ENCODE measurements at regions not wholly inside any gene's neighbourhood (a gene's known extent, or its start where the extent isn't known, plus 50 kb on each side); places are given as distances from the start of the nearest gene placed in this dataset.

- no peak overlapping the region for H3K18ac ChIP-seq (ENCODE audit: low read depth in 1 of 2, low read length in 2 of 2)
- DNase-seq, result no peak
- H2AFZ ChIP-seq (ENCODE audit: low read depth, low read length), result no peak overlapping the region
- no peaks in the 10 kb centered on the region for H3K27me3 ChIP-seq (ENCODE audit: control insufficient read depth in 1 of 2, insufficient read depth in 1 of 2, low read length in 2 of 2)
- no peak overlapping the region for H4K91ac ChIP-seq (ENCODE audit: low read length)
- H3K4me1 ChIP-seq (ENCODE audit: control insufficient read depth, insufficient read depth, low read depth, low read length), result no peaks in the 10 kb centered on the region
- no peak overlapping the region for H3K14ac ChIP-seq (ENCODE audit: low read length in 2 of 2)
- H3K27ac ChIP-seq (ENCODE audit: low read length, poor library complexity, severe bottlenecking), result no peak overlapping the region
- no peak overlapping the region for H2BK5ac ChIP-seq (ENCODE audit: low read depth, low read length, poor library complexity, severe bottlenecking)
- no peak overlapping the region for H2BK15ac ChIP-seq (ENCODE audit: low read depth, poor library complexity, severe bottlenecking)
- no peak overlapping the region for H2AK5ac ChIP-seq (ENCODE audit: low read length, severe bottlenecking)
- H3K4ac ChIP-seq (ENCODE audit: low read depth in 1 of 2, low read length in 2 of 2), result no peak overlapping the region
- H3K79me1 ChIP-seq (replicated peaks; ENCODE audit: low read length, poor library complexity, severe bottlenecking), result no peaks in the 10 kb centered on the region
- no peak overlapping the region for H3K9ac ChIP-seq (ENCODE audit: low read length)
- no peak overlapping the region for H2BK120ac ChIP-seq (ENCODE audit: low read depth, low read length)
- H3K4me2 ChIP-seq (ENCODE audit: low read length, poor library complexity, severe bottlenecking), result no peak overlapping the region
- no peak overlapping the region for H3K4me3 ChIP-seq (ENCODE audit: insufficient read depth in 1 of 2, low read depth in 1 of 2, low read length in 2 of 2)
- H3K23ac ChIP-seq (ENCODE audit: low read length in 2 of 2), result no peak overlapping the region
- H2BK12ac ChIP-seq (ENCODE audit: low read length in 2 of 2), result no peak overlapping the region
- peaks cover 54% of the 10 kb centered on the region for H3K9me3 ChIP-seq (ENCODE audit: control insufficient read depth, low read length)
- WGBS, result 80% methylated on average over 3 of the region's 3 CpGs
- H4K8ac ChIP-seq (ENCODE audit: low read length), result no peak overlapping the region
- H3K36me3 ChIP-seq (ENCODE audit: control insufficient read depth in 1 of 2, insufficient read depth in 2 of 2, low read depth in 1 of 2, low read length in 2 of 2), result no peaks in the 10 kb centered on the region
These were observed 341.7 kb downstream of the PYDC2 start for GRCh38 chr3:191802671-191803070.

- no peak overlapping the region for H3K9ac ChIP-seq (ENCODE audit: low read length)
- no peak overlapping the region for H2BK15ac ChIP-seq (ENCODE audit: low read depth, poor library complexity, severe bottlenecking)
- no peak overlapping the region for H2AFZ ChIP-seq (ENCODE audit: low read depth, low read length)
- H3K27me3 ChIP-seq (ENCODE audit: control insufficient read depth in 1 of 2, insufficient read depth in 1 of 2, low read length in 2 of 2), result no peaks in the 10 kb centered on the region
- no peak overlapping the region for H2AK5ac ChIP-seq (ENCODE audit: low read length, severe bottlenecking)
- no peak overlapping the region for H3K18ac ChIP-seq (ENCODE audit: low read depth in 1 of 2, low read length in 2 of 2)
- DNase-seq, result no peak
- H3K4me3 ChIP-seq (ENCODE audit: insufficient read depth in 1 of 2, low read depth in 1 of 2, low read length in 2 of 2), result no peak overlapping the region
- H3K79me1 ChIP-seq (replicated peaks; ENCODE audit: low read length, poor library complexity, severe bottlenecking), result no peaks in the 10 kb centered on the region
- no peak overlapping the region for H3K4me2 ChIP-seq (ENCODE audit: low read length, poor library complexity, severe bottlenecking)
- H3K4ac ChIP-seq (ENCODE audit: low read depth in 1 of 2, low read length in 2 of 2), result no peak overlapping the region
- peaks cover 59% of the 10 kb centered on the region for H3K9me3 ChIP-seq (ENCODE audit: control insufficient read depth, low read length)
- H3K4me1 ChIP-seq (ENCODE audit: control insufficient read depth, insufficient read depth, low read depth, low read length), result no peaks in the 10 kb centered on the region
- H2BK120ac ChIP-seq (ENCODE audit: low read depth, low read length), result no peak overlapping the region
- no peaks in the 10 kb centered on the region for H3K36me3 ChIP-seq (ENCODE audit: control insufficient read depth in 1 of 2, insufficient read depth in 2 of 2, low read depth in 1 of 2, low read length in 2 of 2)
- no peak overlapping the region for H4K8ac ChIP-seq (ENCODE audit: low read length)
- H3K14ac ChIP-seq (ENCODE audit: low read length in 2 of 2), result no peak overlapping the region
- H4K91ac ChIP-seq (ENCODE audit: low read length), result no peak overlapping the region
- H2BK5ac ChIP-seq (ENCODE audit: low read depth, low read length, poor library complexity, severe bottlenecking), result no peak overlapping the region
- no peak overlapping the region for H2BK12ac ChIP-seq (ENCODE audit: low read length in 2 of 2)
- H3K27ac ChIP-seq (ENCODE audit: low read length, poor library complexity, severe bottlenecking), result no peak overlapping the region
- no peak overlapping the region for H3K23ac ChIP-seq (ENCODE audit: low read length in 2 of 2)
- WGBS, result 44% methylated on average over 1 of the region's 1 CpG
These were observed 344.0 kb downstream of the PYDC2 start for GRCh38 chr3:191804935-191805334.

GRCh38 chr3:191808073-191808472, 347.1 kb downstream of the PYDC2 start:
- Histone ChIP-seq H3K36me3 (ENCODE audit: control insufficient read depth in 1 of 2, insufficient read depth in 2 of 2, low read depth in 1 of 2, low read length in 2 of 2) (no peaks in the 10 kb centered on the region), H3K27ac (ENCODE audit: low read length, poor library complexity, severe bottlenecking) (no peak overlapping the region), H2BK12ac (ENCODE audit: low read length in 2 of 2) (no peak overlapping the region), H4K91ac (ENCODE audit: low read length) (no peak overlapping the region), H3K9me3 (ENCODE audit: control insufficient read depth, low read length) (peaks cover 59% of the 10 kb centered on the region), H3K4me3 (ENCODE audit: insufficient read depth in 1 of 2, low read depth in 1 of 2, low read length in 2 of 2) (no peak overlapping the region), H3K9ac (ENCODE audit: low read length) (no peak overlapping the region), H2AK5ac (ENCODE audit: low read length, severe bottlenecking) (no peak overlapping the region), H3K4me2 (ENCODE audit: low read length, poor library complexity, severe bottlenecking) (no peak overlapping the region), H3K23ac (ENCODE audit: low read length in 2 of 2) (no peak overlapping the region), H2BK120ac (ENCODE audit: low read depth, low read length) (no peak overlapping the region), H3K4me1 (ENCODE audit: control insufficient read depth, insufficient read depth, low read depth, low read length) (no peaks in the 10 kb centered on the region), H3K27me3 (ENCODE audit: control insufficient read depth in 1 of 2, insufficient read depth in 1 of 2, low read length in 2 of 2) (no peaks in the 10 kb centered on the region), H2AFZ (ENCODE audit: low read depth, low read length) (no peak overlapping the region), H3K4ac (ENCODE audit: low read depth in 1 of 2, low read length in 2 of 2) (no peak overlapping the region), H3K14ac (ENCODE audit: low read length in 2 of 2) (no peak overlapping the region), H3K79me1 (replicated peaks; ENCODE audit: low read length, poor library complexity, severe bottlenecking) (no peaks in the 10 kb centered on the region), H3K18ac (ENCODE audit: low read depth in 1 of 2, low read length in 2 of 2) (no peak overlapping the region), H2BK5ac (ENCODE audit: low read depth, low read length, poor library complexity, severe bottlenecking) (no peak overlapping the region), H4K8ac (ENCODE audit: low read length) (no peak overlapping the region), H2BK15ac (ENCODE audit: low read depth, poor library complexity, severe bottlenecking) (no peak overlapping the region)
- 100% methylated on average over 2 of the region's 3 CpGs for whole genome bisulfite sequencing
- DNase-seq, result no peak

GRCh38 chr3:191809326-191809949, 348.5 kb downstream of the PYDC2 start:
- Histone ChIP-seq H3K4me3 (ENCODE audit: insufficient read depth in 1 of 2, low read depth in 1 of 2, low read length in 2 of 2) (no peak overlapping the region), H4K8ac (ENCODE audit: low read length) (no peak overlapping the region), H2BK120ac (ENCODE audit: low read depth, low read length) (no peak overlapping the region), H3K14ac (ENCODE audit: low read length in 2 of 2) (no peak overlapping the region), H3K4ac (ENCODE audit: low read depth in 1 of 2, low read length in 2 of 2) (no peak overlapping the region), H3K79me1 (replicated peaks; ENCODE audit: low read length, poor library complexity, severe bottlenecking) (no peaks in the 10 kb centered on the region), H3K4me1 (ENCODE audit: control insufficient read depth, insufficient read depth, low read depth, low read length) (no peaks in the 10 kb centered on the region), H3K27ac (ENCODE audit: low read length, poor library complexity, severe bottlenecking) (no peak overlapping the region), H3K23ac (ENCODE audit: low read length in 2 of 2) (no peak overlapping the region), H2BK12ac (ENCODE audit: low read length in 2 of 2) (no peak overlapping the region), H2AK5ac (ENCODE audit: low read length, severe bottlenecking) (no peak overlapping the region), H3K36me3 (ENCODE audit: control insufficient read depth in 1 of 2, insufficient read depth in 2 of 2, low read depth in 1 of 2, low read length in 2 of 2) (no peaks in the 10 kb centered on the region), H3K4me2 (ENCODE audit: low read length, poor library complexity, severe bottlenecking) (no peak overlapping the region), H2BK15ac (ENCODE audit: low read depth, poor library complexity, severe bottlenecking) (no peak overlapping the region), H3K9ac (ENCODE audit: low read length) (no peak overlapping the region), H3K18ac (ENCODE audit: low read depth in 1 of 2, low read length in 2 of 2) (no peak overlapping the region), H3K27me3 (ENCODE audit: control insufficient read depth in 1 of 2, insufficient read depth in 1 of 2, low read length in 2 of 2) (no peaks in the 10 kb centered on the region), H4K91ac (ENCODE audit: low read length) (no peak overlapping the region), H3K9me3 (ENCODE audit: control insufficient read depth, low read length) (peaks cover 57% of the 10 kb centered on the region), H2BK5ac (ENCODE audit: low read depth, low read length, poor library complexity, severe bottlenecking) (no peak overlapping the region), H2AFZ (ENCODE audit: low read depth, low read length) (no peak overlapping the region)
- no peak for DNase-seq
- WGBS, result 100% methylated on average over 1 of the region's 1 CpG

All from mesenchymal stem cell (in vitro differentiated cells and primary cell).